ENCODE measurements at regions not wholly inside any gene's neighbourhood (a gene's known extent, or its start where the extent isn't known, plus 50 kb on each side); places are given as distances from the start of the nearest gene placed in this dataset.
A peak's percentile ranks its signal among the peaks of the same experiment; 100 is the strongest.

DNA sequence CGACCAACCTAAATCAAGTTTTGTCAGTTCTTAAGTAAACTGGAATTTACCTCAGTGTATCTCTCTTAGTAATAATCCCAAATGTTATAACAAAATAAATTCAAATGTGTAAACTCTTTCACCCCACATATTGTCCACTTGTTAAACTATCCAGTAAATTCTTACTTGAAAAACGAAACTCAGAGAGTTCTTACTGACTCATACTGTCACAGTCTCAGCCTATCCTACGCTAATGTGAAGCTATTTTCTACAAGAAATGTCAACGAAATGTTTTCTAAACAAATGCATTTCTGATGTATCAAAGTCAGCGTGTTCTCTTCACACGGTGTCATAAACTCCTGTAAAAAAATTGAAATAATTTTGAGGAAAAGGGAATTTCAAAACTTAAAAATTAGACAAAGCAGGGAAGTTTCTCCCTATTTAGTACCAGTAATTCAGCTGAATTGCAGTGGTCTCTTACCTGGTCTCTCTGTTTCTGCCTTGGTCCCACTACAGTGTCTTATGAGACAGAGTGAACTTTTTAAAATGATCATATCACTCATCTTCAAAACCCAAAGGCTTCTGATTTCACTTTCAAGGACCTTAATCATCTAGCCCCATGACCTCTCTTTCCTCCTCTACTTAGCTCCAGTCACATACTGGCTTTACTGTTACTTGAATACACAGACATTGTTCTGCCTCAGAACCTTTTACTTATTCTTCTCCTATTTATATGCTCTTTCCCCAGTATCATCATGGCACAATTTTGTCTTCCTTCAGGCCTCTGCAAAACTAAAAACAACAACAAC, 63.3 kb downstream of the DCAF8L1 start:
- Histone ChIP-seq H3K9me3 (ENCODE audit: low read length) (no peaks in the 10 kb centered on the region), H3K27ac (ENCODE audit: low read length) (no peak overlapping the region), H3K36me3 (ENCODE audit: low read depth, low read length) (no peaks in the 10 kb centered on the region), H3K4me2 (ENCODE audit: low read length) (no peak overlapping the region), H3K27me3 (ENCODE audit: low read length) (no peaks in the 10 kb centered on the region), H3K4me3 (ENCODE audit: low read length) (no peak overlapping the region), H3K9me2 (replicated peaks; ENCODE audit: low read length) (no peaks in the 10 kb centered on the region), H3K4me1 (ENCODE audit: insufficient read depth, low read length) (no peaks in the 10 kb centered on the region), H2AFZ (ENCODE audit: low read length) (no peak overlapping the region), H3K79me2 (ENCODE audit: low read length) (no peaks in the 10 kb centered on the region), H3F3A (ENCODE audit: low read length, unreplicated experiment) (no peaks in the 10 kb centered on the region), H4K20me1 (ENCODE audit: low read length) (no peaks in the 10 kb centered on the region), H3K9ac (ENCODE audit: low read length) (no peak overlapping the region)
- BruUV-seq (replicated peaks): no TSS peak
- TF ChIP-seq EZH2 (IDR thresholded peaks at IDR 0.05; ENCODE audit: low read length, unreplicated experiment) (no peak), EZH2phosphoT487 (IDR thresholded peaks at IDR 0.05; ENCODE audit: borderline replicate concordance, low read length) (no peak)
- TF ChIP-seq, protein P1, sequence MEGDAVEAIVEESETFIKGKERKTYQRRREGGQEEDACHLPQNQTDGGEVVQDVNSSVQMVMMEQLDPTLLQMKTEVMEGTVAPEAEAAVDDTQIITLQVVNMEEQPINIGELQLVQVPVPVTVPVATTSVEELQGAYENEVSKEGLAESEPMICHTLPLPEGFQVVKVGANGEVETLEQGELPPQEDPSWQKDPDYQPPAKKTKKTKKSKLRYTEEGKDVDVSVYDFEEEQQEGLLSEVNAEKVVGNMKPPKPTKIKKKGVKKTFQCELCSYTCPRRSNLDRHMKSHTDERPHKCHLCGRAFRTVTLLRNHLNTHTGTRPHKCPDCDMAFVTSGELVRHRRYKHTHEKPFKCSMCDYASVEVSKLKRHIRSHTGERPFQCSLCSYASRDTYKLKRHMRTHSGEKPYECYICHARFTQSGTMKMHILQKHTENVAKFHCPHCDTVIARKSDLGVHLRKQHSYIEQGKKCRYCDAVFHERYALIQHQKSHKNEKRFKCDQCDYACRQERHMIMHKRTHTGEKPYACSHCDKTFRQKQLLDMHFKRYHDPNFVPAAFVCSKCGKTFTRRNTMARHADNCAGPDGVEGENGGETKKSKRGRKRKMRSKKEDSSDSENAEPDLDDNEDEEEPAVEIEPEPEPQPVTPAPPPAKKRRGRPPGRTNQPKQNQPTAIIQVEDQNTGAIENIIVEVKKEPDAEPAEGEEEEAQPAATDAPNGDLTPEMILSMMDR (conservative IDR thresholded peaks at IDR 0.05; ENCODE audit: low read depth, low read length): no peak
- DNase-seq (no peak), ATAC-seq (no peak)
- CTCF ChIA-PET: no interaction called here
- intact Hi-C loops (cut with micrococcal nuclease): loop anchor here (10.0 kb wide), 2 partner anchors 313 to 667 kb away; partner anchors contain the start of gene IL1RAPL1
- POLR2A ChIA-PET (ENCODE audit: unreplicated experiment): no interaction called here

DNA sequence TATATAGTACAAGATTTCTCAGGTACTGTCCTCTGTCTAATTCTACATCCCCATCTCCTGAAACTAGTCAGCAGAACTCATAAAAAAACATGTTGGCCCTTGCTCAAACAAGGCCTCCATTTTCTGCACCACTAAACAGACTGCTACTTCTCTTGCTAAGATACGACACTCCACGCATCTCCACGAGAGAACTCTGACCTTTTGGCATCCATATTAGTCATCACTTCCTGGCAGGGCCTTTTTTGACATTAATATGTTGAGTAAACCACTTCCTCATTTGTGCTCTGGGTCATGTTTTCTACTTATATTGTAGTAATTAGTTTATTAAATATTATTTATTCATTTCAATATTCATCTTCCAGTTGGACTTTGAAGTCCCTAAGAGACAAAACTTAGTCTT, 65.6 kb downstream of the DCAF8L1 start:
- H3K4me2 ChIP-seq (ENCODE audit: low read length): no peak overlapping the region
- no peak overlapping the region for H2AFZ ChIP-seq (ENCODE audit: low read length)
- no peaks in the 10 kb centered on the region for H4K20me1 ChIP-seq (ENCODE audit: low read length)
- DNase-seq (peak; percentile 11), ATAC-seq (no peak)
- no peaks in the 10 kb centered on the region for H3K9me3 ChIP-seq (ENCODE audit: low read length)
- H3F3A ChIP-seq (ENCODE audit: low read length, unreplicated experiment): no peaks in the 10 kb centered on the region
- no peak overlapping the region for H3K9ac ChIP-seq (ENCODE audit: low read length)
- intact Hi-C loops (cut with micrococcal nuclease): loop anchor here (10.0 kb wide), 2 partner anchors 311 to 669 kb away; partner anchors contain the start of gene IL1RAPL1
- no peaks in the 10 kb centered on the region for H3K27me3 ChIP-seq (ENCODE audit: low read length)
- no peaks in the 10 kb centered on the region for H3K4me1 ChIP-seq (ENCODE audit: insufficient read depth, low read length)
- TF ChIP-seq EZH2phosphoT487 (IDR thresholded peaks at IDR 0.05; ENCODE audit: borderline replicate concordance, low read length) (no peak), EZH2 (IDR thresholded peaks at IDR 0.05; ENCODE audit: low read length, unreplicated experiment) (no peak)
- TF ChIP-seq, protein P1 (conservative IDR thresholded peaks at IDR 0.05; ENCODE audit: low read depth, low read length): no peak
- H3K79me2 ChIP-seq (ENCODE audit: low read length): no peaks in the 10 kb centered on the region
- BruUV-seq (replicated peaks): no TSS peak
- H3K27ac ChIP-seq (ENCODE audit: low read length): no peak overlapping the region
- no peaks in the 10 kb centered on the region for H3K36me3 ChIP-seq (ENCODE audit: low read depth, low read length)
- H3K9me2 ChIP-seq (replicated peaks; ENCODE audit: low read length): no peaks in the 10 kb centered on the region
- ChIA-PET POLR2A (ENCODE audit: unreplicated experiment) (no interaction called here), CTCF (no interaction called here)
- H3K4me3 ChIP-seq (ENCODE audit: low read length): no peak overlapping the region

GRCh38 chrX:27910412-27910811, 70.8 kb downstream of the DCAF8L1 start:
- H3K79me2 ChIP-seq (ENCODE audit: low read length): no peaks in the 10 kb centered on the region
- no peak for DNase-seq
- TF ChIP-seq EZH2 (IDR thresholded peaks at IDR 0.05; ENCODE audit: low read length, unreplicated experiment) (no peak), EZH2phosphoT487 (IDR thresholded peaks at IDR 0.05; ENCODE audit: borderline replicate concordance, low read length) (no peak)
- TF ChIP-seq, protein P1 (conservative IDR thresholded peaks at IDR 0.05; ENCODE audit: low read depth, low read length): no peak
- H3K9me2 ChIP-seq (replicated peaks; ENCODE audit: low read length): no peaks in the 10 kb centered on the region
- no peak overlapping the region for H3K9ac ChIP-seq (ENCODE audit: low read length)
- no peaks in the 10 kb centered on the region for H3K36me3 ChIP-seq (ENCODE audit: low read depth, low read length)
- no peaks in the 10 kb centered on the region for H3K27me3 ChIP-seq (ENCODE audit: low read length)
- intact Hi-C loops (cut with micrococcal nuclease): loop anchor here (10.0 kb wide), 2 partner anchors 306 to 674 kb away; partner anchors contain the start of gene IL1RAPL1
- H3K27ac ChIP-seq (ENCODE audit: low read length): no peak overlapping the region
- no peaks in the 10 kb centered on the region for H3F3A ChIP-seq (ENCODE audit: low read length, unreplicated experiment)
- H3K4me3 ChIP-seq (ENCODE audit: low read length): no peak overlapping the region
- no peak for ATAC-seq
- no peaks in the 10 kb centered on the region for H3K4me1 ChIP-seq (ENCODE audit: insufficient read depth, low read length)
- no TSS peak for BruUV-seq (replicated peaks)
- ChIA-PET CTCF (no interaction called here), POLR2A (ENCODE audit: unreplicated experiment) (no interaction called here)
- no peaks in the 10 kb centered on the region for H3K9me3 ChIP-seq (ENCODE audit: low read length)
- no peak overlapping the region for H2AFZ ChIP-seq (ENCODE audit: low read length)
- H3K4me2 ChIP-seq (ENCODE audit: low read length): no peak overlapping the region
- no peaks in the 10 kb centered on the region for H4K20me1 ChIP-seq (ENCODE audit: low read length)

All from PC-3 (cell line).